HG03060 (cell line): ENCODE measurements at regions not wholly inside any gene's neighbourhood (a gene's known extent, or its start where the extent isn't known, plus 50 kb on each side); places are given as distances from the start of the nearest gene placed in this dataset.
"Not testable (repeated sequence)": the region's sequence is repeated elsewhere in the genome, so short reads cannot be mapped to it uniquely, and the experiment has no call there.

Source experiments
- ATAC-seq: cut with Tn5 transposase; IDR thresholded peaks from one replicate; pipeline ENCODE4 v1.9.1; 2021; ENCODE audit warnings: low read depth, moderate number of reproducible peaks; ENCODE audit not compliant: unreplicated experiment

- ATAC-seq = no peak
Observed at GRCh38 chr3:125645616-125646015, 50.3 kb upstream of the OSBPL11 start.

DNA sequence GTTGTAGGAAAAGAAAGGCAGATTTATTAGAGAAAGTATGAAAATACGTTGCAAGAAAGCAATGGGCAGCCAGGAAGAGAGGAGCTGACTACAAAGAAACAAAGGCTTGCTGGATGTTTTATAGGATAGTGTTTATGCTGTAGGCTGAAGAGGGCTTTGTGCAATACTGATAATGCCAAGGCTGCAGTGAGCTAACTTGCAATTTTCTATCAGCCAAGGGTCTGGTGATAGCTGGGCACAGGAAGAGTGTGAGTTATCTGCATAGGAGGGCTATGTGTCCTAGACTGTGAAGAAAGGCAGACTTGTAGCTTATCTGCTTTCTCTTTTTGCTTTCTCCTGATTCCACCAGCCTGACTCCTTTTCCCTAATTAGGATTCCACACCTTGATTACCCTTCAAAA is 51.3 kb upstream of the OSBPL11 start:
- no peak for ATAC-seq

GRCh38 chr3:125647318-125648014 is 52.2 kb upstream of the OSBPL11 start:
- no peak for ATAC-seq

GRCh38 chr3:125651244-125651643 is 55.9 kb upstream of the OSBPL11 start:
- no peak for ATAC-seq

- no peak for ATAC-seq
Observed at GRCh38 chr3:125652349-125652748, 57.1 kb upstream of the OSBPL11 start.

- ATAC-seq = no peak
Observed at GRCh38 chr3:125654526-125654925, 59.2 kb upstream of the OSBPL11 start.

DNA sequence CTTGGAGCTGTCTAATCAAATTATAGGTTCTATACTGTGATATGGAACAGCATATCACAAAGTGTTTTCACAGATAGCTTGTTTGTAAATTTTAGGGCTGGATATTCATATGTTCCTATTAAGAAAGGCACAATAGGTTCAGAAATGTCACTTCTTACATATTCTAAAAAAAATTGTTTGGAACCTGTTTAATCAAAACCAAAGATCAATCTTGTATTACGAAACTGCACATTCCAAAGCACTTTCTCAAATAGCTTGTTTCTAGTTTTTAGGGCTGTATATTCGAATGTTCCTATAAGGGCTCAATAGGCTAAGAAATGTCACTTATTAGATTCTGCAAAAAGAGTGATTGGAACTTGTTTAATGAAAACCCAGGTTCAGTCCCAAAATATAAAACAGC is 67.4 kb upstream of the OSBPL11 start:
- ATAC-seq = no peak

GRCh38 chr3:125670352-125670751 is 75.1 kb upstream of the OSBPL11 start:
- ATAC-seq = no peak

GRCh38 chr3:125670945-125671344 is 75.6 kb upstream of the OSBPL11 start:
- ATAC-seq = no peak

- ATAC-seq = no peak
Observed at GRCh38 chr3:125671461-125672243, 76.4 kb upstream of the OSBPL11 start.

DNA sequence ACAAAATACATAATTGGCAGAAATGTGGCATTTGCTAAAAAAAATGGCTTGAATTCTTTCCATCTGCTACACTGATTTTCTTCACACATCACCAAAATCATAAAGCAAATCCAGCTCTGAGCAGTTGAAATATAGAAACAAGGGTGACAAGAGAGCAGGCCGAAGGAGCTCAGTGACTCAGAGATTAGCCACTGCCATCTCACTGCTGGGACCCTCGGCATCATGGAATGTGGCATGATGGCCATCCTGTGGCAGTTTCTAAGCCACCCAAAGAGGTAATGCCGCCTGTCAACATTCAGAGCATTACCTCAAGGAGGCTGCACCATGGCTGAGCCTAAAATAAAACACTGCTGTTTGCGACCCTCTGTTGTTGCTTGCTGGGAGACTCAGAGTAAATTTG is 80.5 kb upstream of the OSBPL11 start:
- ATAC-seq = no peak

DNA sequence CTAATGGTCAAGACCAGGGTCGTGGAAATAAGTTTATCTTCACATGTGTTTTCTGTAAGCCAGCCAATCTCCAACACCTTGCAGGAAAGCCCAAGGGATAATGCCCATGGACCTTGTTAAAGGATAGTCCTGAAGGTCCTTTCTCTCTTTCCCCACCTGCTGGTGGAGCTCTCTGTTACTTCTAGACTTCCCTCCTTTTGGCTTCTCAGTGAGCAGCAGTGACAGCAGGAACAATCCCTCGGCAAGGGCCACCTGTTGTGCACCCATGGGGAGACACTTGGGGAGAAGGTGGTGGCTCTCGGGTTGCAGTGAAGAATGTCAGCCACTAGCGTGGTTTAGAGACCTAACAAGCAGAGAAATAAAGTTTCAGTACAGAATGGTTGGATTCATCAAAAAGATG is 84.0 kb upstream of the OSBPL11 start:
- ATAC-seq = no peak

GRCh38 chr3:125681146-125681545 is 85.8 kb upstream of the OSBPL11 start:
- no peak for ATAC-seq

DNA sequence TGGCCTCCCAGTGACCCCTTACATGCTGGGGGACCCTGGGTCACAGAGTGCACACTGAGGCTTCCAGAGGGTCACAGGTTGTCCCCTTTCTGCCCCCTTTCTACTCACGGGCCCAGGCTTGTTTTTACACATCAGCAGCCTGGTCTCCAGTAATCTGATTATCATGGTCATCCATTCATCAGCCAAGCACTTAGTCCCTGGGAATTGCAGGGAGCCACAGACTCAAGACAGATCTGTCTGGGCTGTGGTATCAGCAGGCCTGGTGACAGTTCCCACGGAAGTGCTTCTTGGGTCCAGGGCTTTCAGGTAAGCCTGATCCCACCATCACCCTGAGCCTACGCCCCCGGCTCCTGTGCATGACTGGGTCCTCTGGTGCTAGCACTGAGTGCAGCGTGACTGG is 86.6 kb upstream of the OSBPL11 start:
- ATAC-seq = not testable (repeated sequence)

DNA sequence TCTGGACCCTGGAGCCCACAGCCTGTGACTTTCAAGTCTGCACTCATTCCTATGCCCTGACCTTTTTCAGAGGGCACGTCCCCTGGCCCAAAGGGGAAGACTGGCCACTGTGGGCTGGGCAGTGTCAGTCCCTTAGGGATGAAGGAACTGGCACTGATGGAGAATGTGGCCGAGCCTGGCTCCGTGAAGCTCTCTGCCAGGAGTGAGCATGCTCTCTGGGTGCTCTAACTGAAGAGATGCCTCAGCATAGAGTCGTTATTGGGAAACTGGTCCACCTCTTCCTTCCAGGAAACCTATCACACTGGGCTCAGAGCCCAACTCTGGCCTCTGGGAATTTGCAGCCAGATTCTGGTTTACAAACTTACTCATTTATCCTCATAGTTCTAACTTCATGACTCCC is 87.3 kb upstream of the OSBPL11 start:
- ATAC-seq = not testable (repeated sequence)

GRCh38 chr3:125683067-125683829 is 88.0 kb upstream of the OSBPL11 start:
- ATAC-seq = no peak

- no peak for ATAC-seq
Observed at GRCh38 chr3:125684199-125684598, 88.9 kb upstream of the OSBPL11 start.

GRCh38 chr3:125685741-125686140 is 90.4 kb upstream of the OSBPL11 start:
- not testable (repeated sequence) for ATAC-seq

DNA sequence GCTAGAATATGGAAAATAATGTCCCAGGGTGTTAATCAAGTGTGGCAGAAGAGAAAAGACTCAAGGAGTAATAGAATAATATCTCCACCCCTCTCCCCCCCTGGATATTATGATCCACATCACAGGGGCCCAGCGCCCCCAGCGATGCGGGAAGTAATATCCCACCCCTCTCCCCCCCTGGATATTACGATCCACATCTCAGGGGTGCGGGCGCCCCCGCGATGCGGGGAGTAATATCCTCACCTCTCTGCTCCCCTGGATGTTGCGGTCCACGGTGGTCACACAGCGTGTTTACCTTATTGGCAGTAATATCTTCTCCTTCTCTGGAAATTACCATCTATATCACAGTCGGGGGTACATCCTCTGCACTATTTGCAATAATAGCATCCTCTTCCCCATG is 97.1 kb upstream of the OSBPL11 start:
- ATAC-seq = no peak

- no peak for ATAC-seq
Observed at GRCh38 chr3:125693887-125694286, 98.6 kb upstream of the OSBPL11 start.

DNA sequence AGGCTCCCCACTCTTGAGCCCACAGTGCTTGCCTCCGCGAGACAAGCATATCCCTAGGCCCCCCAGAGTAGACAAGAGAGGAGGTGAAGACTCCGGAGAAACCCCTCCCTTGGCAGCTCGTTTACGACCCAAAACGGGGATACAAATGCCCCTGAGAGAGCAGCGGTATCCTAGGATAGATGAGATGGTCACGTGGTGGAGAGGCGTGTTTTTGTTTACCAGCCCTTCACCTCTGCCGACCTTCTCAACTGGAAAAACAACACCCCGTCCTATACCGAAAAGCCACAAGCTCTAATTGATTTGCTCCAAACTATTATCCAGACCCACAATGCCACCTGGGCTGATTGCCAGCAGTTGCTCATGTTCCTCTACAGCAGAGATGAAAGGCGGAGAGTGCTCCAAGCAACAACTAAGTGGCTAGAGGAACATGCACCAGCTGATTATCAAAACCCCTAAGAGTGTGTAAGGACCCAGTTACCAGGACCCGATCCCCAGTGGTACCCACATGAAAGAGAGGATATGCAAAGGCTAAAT is 99.5 kb upstream of the OSBPL11 start:
- ATAC-seq = no peak
